ENCODE measurements at regions not wholly inside any gene's neighbourhood (a gene's known extent, or its start where the extent isn't known, plus 50 kb on each side); places are given as distances from the start of the nearest gene placed in this dataset.
"Not testable (repeated sequence)": the region's sequence is repeated elsewhere in the genome, so short reads cannot be mapped to it uniquely, and the experiment has no call there.

DNA sequence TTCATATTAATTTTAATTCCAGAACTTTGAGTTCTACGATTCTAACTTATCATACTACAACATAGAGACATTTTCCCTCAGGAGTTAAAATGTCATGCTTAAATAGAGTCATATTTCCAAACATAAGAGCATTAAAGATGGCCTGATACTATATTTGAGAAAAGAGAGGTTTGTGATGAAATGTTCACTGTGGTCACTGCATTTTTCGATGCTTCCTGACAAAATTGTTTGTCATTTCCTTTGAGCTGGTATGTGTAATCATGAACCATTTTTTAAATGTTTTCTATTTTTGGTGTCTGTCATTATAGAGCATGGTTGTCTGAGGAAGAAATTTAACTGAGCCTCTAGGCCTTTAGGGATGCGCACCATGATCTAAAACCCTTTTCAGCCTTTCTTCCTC is 721.4 kb upstream of the NR2F2 start:
- no peak for DNase-seq (ENCODE audit: low read depth)

DNA sequence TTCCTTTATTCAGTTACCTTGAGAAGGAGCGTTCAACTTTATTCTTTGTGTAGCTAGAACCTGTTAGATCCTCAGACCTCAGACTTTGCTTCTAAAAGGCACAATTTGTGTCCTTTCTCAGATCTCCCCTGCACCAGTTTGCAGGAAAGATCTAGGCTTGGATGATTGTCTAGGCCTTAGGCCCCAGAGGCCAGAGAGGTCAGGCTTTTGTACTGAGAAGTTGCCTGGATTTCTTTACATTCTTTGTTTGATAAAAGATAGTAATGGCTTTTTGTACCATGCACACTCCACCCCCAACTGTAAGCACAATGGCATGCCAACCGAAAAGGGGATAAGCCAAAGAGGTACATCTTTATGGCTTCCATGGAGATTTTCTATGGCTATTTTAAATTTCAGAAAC is 719.6 kb upstream of the NR2F2 start:
- no peak for DNase-seq (ENCODE audit: low read depth)

GRCh38 chr15:95615436-95615835 is 715.1 kb upstream of the NR2F2 start:
- DNase-seq (ENCODE audit: low read depth) = no peak

GRCh38 chr15:95616306-95616705 is 714.2 kb upstream of the NR2F2 start:
- DNase-seq (ENCODE audit: low read depth) = no peak

DNA sequence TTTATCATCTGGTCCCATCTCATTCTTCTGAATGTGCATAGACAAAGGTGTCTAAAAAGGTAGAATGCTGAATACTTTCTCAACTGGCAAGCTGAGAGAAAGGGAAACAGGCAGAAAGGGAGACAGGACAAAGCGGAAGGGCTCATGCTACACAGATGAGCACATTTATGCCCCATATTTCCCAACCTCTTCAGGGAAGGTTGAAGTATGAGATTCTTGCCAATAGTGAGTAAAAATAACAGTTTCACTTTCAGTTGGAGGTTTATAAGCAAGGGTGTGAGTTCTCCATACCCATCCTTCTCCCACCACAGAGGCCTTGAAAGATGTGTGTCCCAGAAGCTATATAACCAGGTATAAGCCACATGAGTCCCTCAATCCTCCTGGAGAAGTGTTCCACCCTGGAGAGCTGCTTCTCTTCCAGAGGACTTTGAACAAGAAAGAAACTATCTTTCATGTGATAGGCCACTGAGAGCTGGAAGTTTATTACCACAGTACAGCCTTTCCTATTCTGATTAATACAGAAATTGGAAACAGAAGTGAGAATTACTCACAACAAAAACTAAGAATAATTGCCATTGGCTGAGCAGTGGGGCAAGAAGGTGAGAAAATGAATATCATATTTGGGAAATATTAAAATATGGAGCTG is 709.4 kb upstream of the NR2F2 start:
- no peak for DNase-seq (ENCODE audit: low read depth)

- DNase-seq (ENCODE audit: low read depth) = no peak
Measured at GRCh38 chr15:95622843-95623242, 707.7 kb upstream of the NR2F2 start.

- no peak for DNase-seq (ENCODE audit: low read depth)
Measured at GRCh38 chr15:95624100-95624499, 706.4 kb upstream of the NR2F2 start.

GRCh38 chr15:95624616-95625361 is 705.7 kb upstream of the NR2F2 start:
- DNase-seq (ENCODE audit: low read depth) = no peak

GRCh38 chr15:95626501-95627361 is 703.8 kb upstream of the NR2F2 start:
- DNase-seq (ENCODE audit: low read depth) = no peak

- DNase-seq (ENCODE audit: low read depth) = no peak
Measured at GRCh38 chr15:95629503-95630168, 700.9 kb upstream of the NR2F2 start.

- no peak for DNase-seq (ENCODE audit: low read depth)
Measured at GRCh38 chr15:95630683-95631082, 699.8 kb upstream of the NR2F2 start.

DNA sequence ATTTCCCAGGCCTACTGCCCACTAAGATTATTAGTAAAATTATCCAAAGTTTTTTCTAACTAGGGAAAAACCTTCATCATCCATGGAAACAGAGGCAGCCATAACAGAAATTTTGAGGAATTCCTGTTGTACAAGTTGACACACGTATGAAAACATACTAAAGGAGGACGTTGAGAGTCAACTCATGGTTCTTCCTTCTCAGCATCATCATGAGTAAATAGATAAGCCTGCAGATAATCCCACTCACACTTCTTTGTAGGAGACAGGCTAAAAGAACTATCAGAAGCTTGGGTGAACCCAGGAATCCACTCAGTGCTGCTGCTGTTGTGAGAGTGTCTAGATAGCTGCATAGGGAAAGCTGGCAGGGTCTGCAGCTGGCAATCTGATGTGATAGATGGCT is 694.8 kb upstream of the NR2F2 start:
- DNase-seq (ENCODE audit: low read depth) = no peak

GRCh38 chr15:95636107-95636506 is 694.4 kb upstream of the NR2F2 start:
- DNase-seq (ENCODE audit: low read depth) = no peak

GRCh38 chr15:95637234-95637633 is 693.3 kb upstream of the NR2F2 start:
- not testable (repeated sequence) for DNase-seq (ENCODE audit: low read depth)

DNA sequence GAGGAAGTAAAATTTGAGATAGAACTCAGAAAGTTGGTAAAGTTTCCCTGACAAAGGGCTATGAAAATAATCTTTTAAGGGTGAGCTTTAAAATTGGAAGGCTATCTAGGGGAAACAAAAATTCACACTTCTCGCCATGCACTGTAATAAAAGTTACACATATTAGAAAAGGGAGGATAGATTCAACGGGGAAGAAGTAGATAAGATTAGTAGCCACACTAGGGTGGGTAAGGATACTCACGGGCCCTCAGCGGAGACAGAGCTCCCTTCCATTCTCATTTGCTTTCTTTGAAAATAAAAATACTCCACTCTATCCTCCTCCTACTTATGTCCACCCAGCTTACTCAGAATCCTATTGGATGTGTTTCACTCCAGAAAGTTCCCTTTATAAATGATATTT is 691.3 kb upstream of the NR2F2 start:
- DNase-seq (ENCODE audit: low read depth) = no peak

DNA sequence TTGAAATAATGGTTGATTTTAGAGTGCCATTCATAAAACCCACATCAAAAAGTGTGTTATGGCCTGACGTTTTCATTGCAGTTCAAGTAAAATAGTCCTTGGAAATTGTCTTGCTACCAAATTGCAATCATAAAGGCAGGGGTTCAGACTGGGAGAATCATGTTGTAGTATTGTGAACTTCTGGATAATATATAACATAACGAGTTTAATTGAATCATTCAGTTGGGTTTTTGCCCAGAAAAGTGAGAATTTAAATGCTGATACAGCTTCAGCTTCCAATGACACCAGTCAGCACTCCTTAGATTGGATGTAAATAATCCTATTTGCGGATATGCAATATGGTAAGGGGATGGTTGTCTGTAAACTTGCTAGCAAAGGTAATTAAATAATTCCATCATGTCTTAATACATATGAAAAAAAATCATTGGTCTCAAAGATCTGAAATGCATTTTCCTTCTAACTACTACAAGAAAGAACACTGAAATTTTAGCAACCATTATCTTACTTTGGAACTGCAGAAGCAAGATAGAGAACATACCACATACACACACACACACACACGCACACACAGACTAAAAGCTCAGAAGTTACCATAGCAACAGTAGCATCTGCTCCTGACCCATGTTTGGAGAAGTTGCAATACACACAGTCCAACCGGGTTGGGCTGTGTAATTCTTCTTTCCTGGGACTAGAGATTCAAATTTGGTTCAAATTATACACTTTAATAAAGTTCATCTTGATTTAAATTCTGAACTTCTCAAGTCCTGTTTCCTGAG is 686.2 kb upstream of the NR2F2 start:
- DNase-seq (ENCODE audit: low read depth) = no peak

- DNase-seq (ENCODE audit: low read depth) = no peak
Measured at GRCh38 chr15:95645791-95646338, 684.6 kb upstream of the NR2F2 start.

DNA sequence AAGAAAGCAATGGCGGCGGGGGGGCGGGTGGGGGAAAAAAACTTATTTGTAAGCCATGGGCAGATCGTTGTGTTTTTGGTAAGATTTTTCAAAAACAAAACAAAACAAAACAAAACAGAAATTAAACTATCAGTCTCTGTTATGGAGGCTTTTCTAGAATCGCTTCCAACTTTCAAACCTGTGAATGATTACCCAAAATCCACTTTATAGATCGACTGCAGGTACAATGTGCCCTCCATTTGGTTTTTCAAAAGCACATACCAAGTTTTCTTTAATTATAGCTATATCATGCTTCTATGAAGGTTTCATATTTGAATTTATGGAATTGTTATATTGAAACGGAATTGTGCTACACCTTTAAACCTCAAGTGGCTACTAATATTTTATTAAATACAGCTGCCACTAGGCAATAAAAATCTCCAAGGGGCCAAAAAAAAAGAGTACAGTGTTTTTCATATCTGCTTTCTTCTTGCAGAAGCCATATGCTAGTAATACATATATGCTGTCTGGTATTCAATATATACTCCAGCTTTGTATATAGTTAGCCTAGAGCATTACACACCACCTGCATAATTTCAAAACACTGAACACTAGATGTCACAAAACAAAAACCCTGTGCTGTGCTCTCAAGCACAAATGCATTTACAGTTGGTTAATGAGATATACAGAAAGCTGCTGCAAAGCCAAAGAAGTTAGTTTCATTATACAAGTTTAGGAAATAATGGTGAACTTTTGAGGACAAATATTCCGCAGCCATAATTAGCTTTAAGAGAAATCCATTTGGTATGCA is 683.8 kb upstream of the NR2F2 start:
- no peak for DNase-seq (ENCODE audit: low read depth)

GRCh38 chr15:95647531-95648277 is 682.8 kb upstream of the NR2F2 start:
- no peak for DNase-seq (ENCODE audit: low read depth)

DNA sequence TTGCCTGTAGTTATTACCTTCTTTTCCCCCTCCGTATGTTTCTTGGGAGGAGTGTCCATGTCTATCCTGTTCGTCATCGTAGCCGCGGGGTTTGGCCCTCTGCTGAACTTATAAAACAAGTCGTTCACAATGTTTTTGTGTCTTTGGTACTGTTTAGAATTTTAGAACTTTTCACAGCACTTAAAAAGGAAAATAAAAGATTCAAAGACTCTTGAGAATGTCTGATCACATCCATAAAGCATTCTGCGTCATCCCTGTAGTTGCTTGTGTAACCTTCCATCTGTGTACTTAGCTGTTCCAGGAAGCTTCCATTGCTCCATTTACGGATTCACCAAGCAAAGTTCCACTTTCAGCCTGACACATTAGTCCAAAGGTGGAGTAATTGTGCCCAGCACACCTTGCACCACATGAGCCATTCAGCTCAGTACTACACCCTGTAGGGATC is 677.1 kb upstream of the NR2F2 start:
- no peak for DNase-seq (ENCODE audit: low read depth)
